ENCODE measurements at regions not wholly inside any gene's neighbourhood (a gene's known extent, or its start where the extent isn't known, plus 50 kb on each side); places are given as distances from the start of the nearest gene placed in this dataset.
"Not testable (repeated sequence)": the region's sequence is repeated elsewhere in the genome, so short reads cannot be mapped to it uniquely, and the experiment has no call there.

DNA sequence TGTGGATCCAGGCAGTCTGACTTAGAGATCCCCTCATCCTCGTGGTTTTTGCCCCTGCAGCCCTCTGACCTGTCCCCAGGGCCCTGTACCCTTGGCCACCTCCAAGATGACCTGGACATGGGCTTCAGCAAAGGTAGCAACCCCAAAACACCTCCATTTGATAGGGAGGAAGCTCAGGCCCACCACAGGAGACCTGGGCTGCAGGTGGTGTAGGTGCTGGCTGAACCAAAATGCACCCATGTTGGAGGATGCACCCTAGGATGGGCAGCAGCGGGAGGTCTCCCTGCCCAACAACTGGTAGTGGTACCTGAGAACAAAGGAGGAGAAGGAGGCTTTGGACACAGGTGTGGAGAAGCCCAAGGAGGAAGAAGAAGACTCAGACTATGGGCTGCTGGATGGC lies 188.7 kb downstream of the ZNF716 start:
- no peak overlapping the region for H3K4me3 Mint-ChIP-seq
- no peaks in the 10 kb centered on the region for H3K27me3 Mint-ChIP-seq
- no peak overlapping the region for H3K27ac Mint-ChIP-seq
- no peak for DNase-seq
- CTCF ChIA-PET, result no interaction called here
- H3K9me3 Mint-ChIP-seq, result peaks cover 13% of the 10 kb centered on the region
- H3K36me3 Mint-ChIP-seq, result no peaks in the 10 kb centered on the region
- no peaks in the 10 kb centered on the region for H3K4me1 Mint-ChIP-seq

DNA sequence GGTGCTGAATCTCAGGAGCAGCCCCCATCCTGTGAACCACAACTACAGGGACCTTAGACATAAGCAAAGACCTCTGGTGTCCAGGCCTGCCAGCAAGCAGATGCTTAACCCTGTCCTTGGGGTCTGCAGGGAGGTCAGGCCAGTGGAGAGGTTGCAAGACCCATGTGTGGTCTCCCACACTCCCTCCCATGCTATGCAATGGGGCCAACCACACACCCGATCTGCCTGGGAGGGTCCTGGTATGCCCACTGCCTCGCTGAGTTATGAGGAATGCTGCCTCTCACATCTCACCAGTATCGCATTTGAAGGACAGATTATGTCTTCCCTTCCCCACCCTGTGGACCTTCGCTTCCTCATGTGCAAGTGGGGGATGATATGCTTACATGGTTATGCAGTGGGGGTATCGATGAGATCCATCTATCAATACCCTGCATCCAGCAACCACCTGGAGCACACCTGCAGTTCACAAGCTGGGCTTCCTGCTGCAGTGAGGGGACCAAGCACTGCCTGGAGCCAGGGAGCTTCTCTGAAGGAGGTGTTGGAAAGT lies 191.6 kb downstream of the ZNF716 start:
- Mint-ChIP-seq H3K4me1 (no peaks in the 10 kb centered on the region), H3K27me3 (no peaks in the 10 kb centered on the region), H3K27ac (no peak overlapping the region), H3K36me3 (peaks cover 2% of the 10 kb centered on the region), H3K4me3 (no peak overlapping the region), H3K9me3 (peaks cover 21% of the 10 kb centered on the region)
- DNase-seq, result no peak
- CTCF ChIA-PET, result no interaction called here

DNA sequence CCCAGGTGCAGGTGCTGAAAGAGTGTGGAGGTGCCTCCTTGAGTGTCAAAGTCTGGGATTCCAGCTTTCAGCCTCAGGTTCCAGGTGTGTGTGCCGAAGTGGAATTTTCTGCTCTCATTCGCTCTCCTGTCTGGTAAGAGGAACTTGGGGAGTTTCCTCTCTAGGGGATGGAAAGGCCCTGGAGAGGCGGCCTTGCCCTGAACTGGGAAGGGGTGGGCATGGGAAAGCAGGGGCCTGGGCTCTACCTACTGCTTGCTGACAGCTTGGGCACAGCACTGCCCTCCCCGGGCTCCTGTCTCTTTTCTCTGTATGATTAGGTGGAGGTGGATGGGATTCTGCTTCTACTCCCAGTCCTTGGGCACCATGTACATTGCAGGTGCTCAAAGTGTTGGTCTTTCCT lies 192.8 kb downstream of the ZNF716 start:
- H3K27me3 Mint-ChIP-seq, result no peaks in the 10 kb centered on the region
- CTCF ChIA-PET, result no interaction called here

DNA sequence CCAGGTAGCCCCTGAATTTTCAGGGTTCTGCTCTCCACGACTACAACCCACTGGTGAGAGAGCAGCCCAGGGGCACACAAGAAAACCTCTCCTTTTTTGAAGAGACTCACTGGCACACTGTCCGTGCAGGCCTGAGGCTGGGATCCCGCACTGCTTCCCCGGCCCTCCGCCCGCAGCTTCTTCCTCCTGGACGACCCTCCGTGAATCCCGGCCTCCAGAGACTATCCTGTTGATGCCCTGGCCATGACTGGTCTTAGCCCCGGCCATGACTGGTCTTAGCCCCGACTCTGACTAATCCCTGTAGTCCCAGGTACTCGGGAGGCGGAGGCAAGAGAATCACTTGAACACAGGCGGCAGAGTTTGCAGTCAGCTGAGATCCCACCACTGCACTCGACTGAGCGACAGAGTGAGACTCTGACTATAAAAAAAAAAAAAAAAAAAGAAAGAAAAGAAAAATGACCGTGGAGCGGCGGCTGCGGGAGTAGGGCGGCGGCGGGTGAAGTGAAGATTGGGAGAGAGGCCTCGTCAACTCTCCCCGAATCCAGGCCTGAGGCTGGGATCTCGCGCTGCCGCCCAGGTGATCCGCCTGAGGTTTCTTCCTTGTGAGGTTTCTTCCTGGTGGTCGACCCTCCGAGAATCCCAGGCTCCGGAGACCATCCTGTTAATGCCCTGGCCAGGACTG lies 196.4 kb downstream of the ZNF716 start:
- Mint-ChIP-seq H3K4me3 (no peak overlapping the region), H3K27ac (no peak overlapping the region), H3K36me3 (peaks cover 6% of the 10 kb centered on the region), H3K27me3 (no peaks in the 10 kb centered on the region), H3K4me1 (no peaks in the 10 kb centered on the region), H3K9me3 (peaks cover 46% of the 10 kb centered on the region)
- no peak for DNase-seq
- CTCF ChIA-PET, result no interaction called here

More for the DNA sequence above, 192.8 kb downstream of the ZNF716 start:
- H3K36me3 Mint-ChIP-seq, result peaks cover 2% of the 10 kb centered on the region
- no peak overlapping the region for H3K4me3 Mint-ChIP-seq
- DNase-seq, result no peak
- H3K27ac Mint-ChIP-seq, result no peak overlapping the region
- no peaks in the 10 kb centered on the region for H3K4me1 Mint-ChIP-seq
- peaks cover 28% of the 10 kb centered on the region for H3K9me3 Mint-ChIP-seq

DNA sequence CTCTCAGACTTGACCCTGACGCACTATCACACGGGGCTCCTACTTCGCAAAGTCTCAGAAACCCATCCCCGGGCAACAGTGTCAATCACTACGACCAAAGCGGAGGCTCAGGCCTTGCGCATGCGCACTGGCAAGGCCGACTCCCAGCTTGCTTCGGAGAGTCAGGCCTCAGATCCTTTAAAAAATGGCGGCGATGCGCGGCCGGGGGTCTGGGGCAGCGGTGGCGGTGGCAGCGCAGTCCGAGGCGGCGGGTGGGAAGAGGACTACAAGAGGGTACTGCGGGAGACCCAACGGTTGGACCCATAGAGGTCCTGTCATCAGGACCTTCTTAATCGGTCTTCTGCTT lies 196.9 kb downstream of the ZNF716 start:
- Mint-ChIP-seq H3K27me3 (no peaks in the 10 kb centered on the region), H3K9me3 (peaks cover 47% of the 10 kb centered on the region), H3K27ac (no peak overlapping the region), H3K4me3 (no peak overlapping the region), H3K36me3 (peaks cover 6% of the 10 kb centered on the region), H3K4me1 (no peaks in the 10 kb centered on the region)
- CTCF ChIA-PET, result no interaction called here
- DNase-seq, result no peak

DNA sequence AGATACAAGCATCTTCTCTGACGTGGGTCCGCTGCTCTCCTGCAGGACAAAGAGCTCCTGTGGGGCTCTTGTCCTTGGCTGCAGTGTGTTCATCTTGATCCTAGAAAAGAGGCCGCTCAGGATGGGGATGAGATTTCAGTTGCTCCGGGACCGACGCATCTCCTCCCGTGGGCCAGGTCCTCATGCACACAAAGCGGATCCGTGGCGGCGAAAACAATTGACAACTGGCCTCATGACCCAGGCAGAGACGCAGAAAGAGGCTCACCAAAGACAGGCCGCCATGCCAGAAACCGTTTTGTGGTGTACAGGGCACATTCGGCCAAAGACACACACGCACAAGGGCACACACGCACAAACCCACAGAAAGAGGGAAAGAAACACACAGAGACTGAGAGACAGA lies 200.4 kb downstream of the ZNF716 start:
- H3K27ac Mint-ChIP-seq, DNase-seq, H3K27me3 Mint-ChIP-seq, H3K4me3 Mint-ChIP-seq, H3K4me1 Mint-ChIP-seq, H3K36me3 Mint-ChIP-seq, CTCF ChIA-PET: not testable (repeated sequence)
- H3K9me3 Mint-ChIP-seq, result peaks cover 57% of the 10 kb centered on the region

DNA sequence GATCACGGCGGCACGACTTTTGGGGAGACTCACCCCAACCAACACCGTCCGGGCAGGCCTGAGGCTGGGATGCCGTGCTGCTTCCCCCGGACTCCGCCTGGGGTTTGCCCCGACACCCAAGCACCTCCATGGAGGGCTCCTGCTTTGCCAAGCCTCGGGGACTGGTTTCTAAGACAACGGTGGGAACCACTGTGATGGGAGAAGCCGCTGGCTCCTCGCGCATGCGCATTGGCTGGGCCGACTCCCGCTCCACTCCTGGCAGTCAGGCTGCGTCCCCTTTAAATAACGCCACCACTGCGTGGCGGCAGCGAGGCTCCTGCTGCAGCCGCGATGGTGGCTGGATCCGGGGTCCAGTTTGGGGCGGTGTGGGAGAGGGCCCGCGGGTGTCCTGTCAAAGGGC lies 201.0 kb downstream of the ZNF716 start:
- H3K27ac Mint-ChIP-seq, result no peak overlapping the region
- no peak overlapping the region for H3K4me3 Mint-ChIP-seq

DNA sequence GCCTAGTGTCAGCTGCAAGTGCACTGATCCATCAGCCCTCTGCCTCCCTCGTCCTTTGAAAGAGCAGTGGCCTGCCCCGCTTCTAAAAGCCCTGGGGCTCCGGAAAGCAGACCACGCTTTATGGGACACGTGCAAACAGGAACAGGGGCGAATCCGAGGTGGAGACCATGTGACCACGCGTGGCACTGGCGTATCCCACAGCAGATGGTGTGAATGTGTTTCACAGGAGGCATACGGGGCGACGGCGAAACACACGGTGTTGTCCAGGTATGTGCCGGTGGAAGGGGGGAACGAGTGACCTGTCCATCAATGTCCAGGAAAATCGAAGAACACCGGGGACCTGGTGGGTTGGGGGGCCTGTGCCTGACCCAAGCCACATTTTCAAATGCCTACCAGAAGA lies 201.6 kb downstream of the ZNF716 start:
- DNase-seq, H3K4me3 Mint-ChIP-seq, H3K27me3 Mint-ChIP-seq, H3K36me3 Mint-ChIP-seq, H3K27ac Mint-ChIP-seq, CTCF ChIA-PET, H3K4me1 Mint-ChIP-seq: not testable (repeated sequence)
- H3K9me3 Mint-ChIP-seq, result peaks cover 51% of the 10 kb centered on the region

More for the DNA sequence above, 201.0 kb downstream of the ZNF716 start:
- DNase-seq, result no peak
- Mint-ChIP-seq H3K4me1 (no peaks in the 10 kb centered on the region), H3K9me3 (peaks cover 51% of the 10 kb centered on the region), H3K36me3 (peaks cover 4% of the 10 kb centered on the region), H3K27me3 (no peaks in the 10 kb centered on the region)
- CTCF ChIA-PET, result no interaction called here

DNA sequence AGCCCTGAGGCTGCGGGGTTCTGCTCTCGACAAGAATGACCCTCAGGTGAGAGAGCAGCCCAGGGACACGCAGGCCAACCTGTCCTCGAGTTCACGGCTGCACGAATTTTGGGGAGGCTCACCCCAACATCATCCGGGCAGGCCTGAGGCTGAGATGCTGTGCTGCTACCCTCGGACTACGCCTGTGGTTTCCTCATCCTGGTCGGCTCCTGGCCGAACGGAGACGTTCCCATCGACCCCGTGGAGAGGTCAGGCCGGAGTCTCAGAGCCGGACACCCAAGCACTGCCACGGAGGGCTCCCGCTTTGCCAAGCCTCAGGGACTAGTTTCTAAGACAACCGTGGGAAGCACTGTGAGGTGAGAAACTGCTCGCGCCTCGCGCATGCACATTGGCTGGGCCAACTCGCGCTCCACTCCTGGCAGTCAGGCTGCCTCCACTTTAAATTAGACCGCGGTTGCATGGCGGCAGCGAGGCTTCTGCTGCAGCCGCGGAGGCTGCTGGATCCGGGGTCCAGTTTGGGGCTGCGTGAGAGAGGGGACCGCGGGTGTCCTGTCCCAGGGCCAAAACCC lies 203.4 kb downstream of the ZNF716 start:
- peaks cover 50% of the 10 kb centered on the region for H3K9me3 Mint-ChIP-seq
- H3K4me3 Mint-ChIP-seq, result no peak overlapping the region
- H3K27me3 Mint-ChIP-seq, result no peaks in the 10 kb centered on the region
- DNase-seq, result no peak
- peaks cover 4% of the 10 kb centered on the region for H3K36me3 Mint-ChIP-seq
- CTCF ChIA-PET, result no interaction called here
- H3K27ac Mint-ChIP-seq, result no peak overlapping the region
- no peaks in the 10 kb centered on the region for H3K4me1 Mint-ChIP-seq

DNA sequence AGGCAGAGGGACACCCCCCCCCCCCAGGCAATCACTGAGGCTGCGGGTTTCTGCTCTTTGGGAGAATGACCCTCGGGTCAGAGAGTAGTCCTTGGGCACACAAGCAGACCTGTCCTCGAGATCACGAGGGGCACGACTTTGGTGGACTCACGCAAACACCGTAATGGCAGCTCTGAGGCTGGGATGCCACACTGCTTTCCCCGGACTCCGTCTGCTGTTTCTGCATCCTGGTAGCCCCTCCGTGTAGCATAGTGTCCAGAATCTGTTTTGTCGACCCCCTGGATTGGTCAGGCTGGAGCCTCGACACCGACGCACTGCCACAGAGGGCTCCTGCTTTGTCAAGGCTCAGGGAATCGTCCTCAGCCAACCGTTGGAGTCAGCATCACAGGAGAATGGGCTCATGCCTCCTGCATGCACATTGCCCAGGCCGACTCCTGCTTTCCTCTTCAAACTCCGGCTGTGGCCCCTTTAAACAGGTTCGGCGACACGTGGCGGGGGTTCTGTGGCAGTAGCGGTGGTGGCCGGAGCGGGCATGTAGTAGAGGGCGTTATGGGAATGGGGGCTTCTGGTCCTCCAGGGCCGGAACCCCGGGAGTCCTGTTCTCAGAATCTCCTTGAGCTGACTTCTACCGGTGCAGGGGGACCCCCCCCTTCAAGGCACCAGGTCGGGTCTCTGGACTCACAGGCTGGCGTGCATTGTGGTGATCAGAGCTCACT lies 205.3 kb downstream of the ZNF716 start:
- peaks cover 48% of the 10 kb centered on the region for H3K9me3 Mint-ChIP-seq
- H3K36me3 Mint-ChIP-seq, CTCF ChIA-PET, H3K27me3 Mint-ChIP-seq, H3K4me1 Mint-ChIP-seq, H3K27ac Mint-ChIP-seq, DNase-seq, H3K4me3 Mint-ChIP-seq: not testable (repeated sequence)

DNA sequence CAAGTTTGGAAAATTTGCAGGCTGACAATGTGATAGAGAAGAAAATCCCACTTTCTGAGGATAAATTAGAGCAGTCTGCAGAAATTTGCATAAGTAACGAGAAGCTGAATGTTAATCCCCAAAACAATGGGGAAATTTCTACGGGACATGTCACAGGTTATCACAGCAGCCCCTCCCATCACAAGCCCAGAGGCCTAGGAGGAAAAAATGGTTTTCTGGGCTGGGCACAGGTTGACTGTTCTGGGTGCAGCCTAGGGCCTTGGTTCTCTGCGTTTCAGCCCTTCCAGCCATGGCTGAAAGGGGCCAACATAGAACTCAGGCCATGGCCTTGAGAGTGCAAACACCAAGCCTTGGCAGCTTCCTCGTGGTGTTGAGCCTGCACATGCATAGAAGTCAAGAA lies 209.2 kb downstream of the ZNF716 start:
- CTCF ChIA-PET, H3K4me3 Mint-ChIP-seq, DNase-seq, H3K36me3 Mint-ChIP-seq, H3K4me1 Mint-ChIP-seq, H3K27ac Mint-ChIP-seq, H3K27me3 Mint-ChIP-seq: not testable (repeated sequence)
- peaks cover 31% of the 10 kb centered on the region for H3K9me3 Mint-ChIP-seq

DNA sequence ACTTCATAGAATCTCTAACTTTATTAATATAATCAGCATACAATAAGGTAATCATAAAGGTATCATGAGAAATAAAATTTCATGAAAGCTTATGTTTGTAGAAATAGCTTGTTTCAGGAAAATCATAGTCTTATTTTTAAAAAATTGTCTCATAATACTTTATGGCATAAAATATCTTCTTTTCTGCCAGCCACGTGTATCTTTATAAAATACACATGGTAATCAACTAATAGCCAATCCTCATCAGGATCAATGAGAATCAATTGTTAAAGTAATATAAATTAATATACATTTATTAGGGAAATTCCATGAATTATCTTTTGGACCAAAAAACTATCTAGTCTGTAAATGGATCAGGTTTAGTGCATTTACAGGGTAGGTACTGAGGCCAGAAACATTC lies 227.0 kb downstream of the ZNF716 start:
- peaks cover 24% of the 10 kb centered on the region for H3K9me3 Mint-ChIP-seq
- CTCF ChIA-PET, H3K36me3 Mint-ChIP-seq, H3K4me3 Mint-ChIP-seq, H3K27me3 Mint-ChIP-seq, DNase-seq, H3K27ac Mint-ChIP-seq, H3K4me1 Mint-ChIP-seq: not testable (repeated sequence)

DNA sequence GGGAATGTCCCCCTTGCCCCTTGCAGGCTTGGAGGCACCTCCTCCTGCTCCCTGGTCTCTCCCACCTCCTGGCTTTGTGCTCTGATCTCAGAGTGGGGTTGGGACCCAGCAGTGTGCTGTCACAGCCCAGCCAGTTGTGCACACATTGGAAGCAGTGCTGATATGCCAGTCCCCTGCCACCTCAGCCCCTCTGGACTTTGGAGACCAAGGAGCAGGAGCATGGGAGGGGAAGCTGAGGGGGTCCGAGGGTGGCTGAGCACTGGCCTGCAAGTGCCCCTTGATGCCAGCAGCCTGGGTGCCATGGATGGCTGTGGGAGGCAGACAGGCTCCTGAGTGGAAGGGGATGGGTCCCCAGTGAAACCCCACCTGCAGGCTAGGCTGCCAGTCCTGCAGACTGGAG lies 235.4 kb downstream of the ZNF716 start:
- Mint-ChIP-seq H3K4me3 (no peak overlapping the region), H3K27ac (no peak overlapping the region), H3K4me1 (no peaks in the 10 kb centered on the region), H3K9me3 (peaks cover 18% of the 10 kb centered on the region), H3K36me3 (no peaks in the 10 kb centered on the region), H3K27me3 (no peaks in the 10 kb centered on the region)
- DNase-seq, result no peak
- CTCF ChIA-PET, result no interaction called here

Measured in activated naive CD4-positive, alpha-beta T cell treated with anti-CD3 and anti-CD28 coated beads, Interleukin-2, amount 10 ng/mL, durations not matched to agents 7 days and 5 days (primary cell).